GM18505 (cell line): ENCODE measurements at regions not wholly inside any gene's neighbourhood (a gene's known extent, or its start where the extent isn't known, plus 50 kb on each side); places are given as distances from the start of the nearest gene placed in this dataset.

ENCODE experiments used
- ATAC-seq: cut with Tn5 transposase; IDR thresholded peaks from one replicate; pipeline ENCODE4 v1.9.1; 2021; ENCODE audit not compliant: unreplicated experiment
- POLR2A ChIP-seq: IDR thresholded peaks from 4 replicates; pipeline ENCODE4 v1.6.1; 2011; ENCODE audit warnings: borderline replicate concordance; ENCODE audit not compliant: insufficient read depth, insufficient read length; ENCODE audit errors: extremely low read depth

- ATAC-seq, result no peak
- no peak for TF ChIP-seq POLR2A
These were observed 506.9 kb upstream of the KLHL29 start for GRCh38 chr2:22878121-22878520.

- ATAC-seq, result no peak
- TF ChIP-seq POLR2A, result no peak
These were observed 505.7 kb upstream of the KLHL29 start for GRCh38 chr2:22879009-22879863.

- ATAC-seq, result no peak
- TF ChIP-seq POLR2A, result no peak
These were observed 504.8 kb upstream of the KLHL29 start for GRCh38 chr2:22880161-22880560.

- no peak for TF ChIP-seq POLR2A
- no peak for ATAC-seq
These were observed 503.0 kb upstream of the KLHL29 start for GRCh38 chr2:22882011-22882410.

GRCh38 chr2:22882643-22883042 is 502.3 kb upstream of the KLHL29 start:
- ATAC-seq, result no peak

GRCh38 chr2:22883054-22883453 is 501.9 kb upstream of the KLHL29 start:
- TF ChIP-seq POLR2A, result no peak
- ATAC-seq, result no peak

More at GRCh38 chr2:22882643-22883042, 502.3 kb upstream of the KLHL29 start:
- TF ChIP-seq POLR2A, result no peak

- no peak for ATAC-seq
- TF ChIP-seq POLR2A, result no peak
These were observed 499.7 kb upstream of the KLHL29 start for GRCh38 chr2:22885245-22885644.

GRCh38 chr2:22887426-22887825 is 497.6 kb upstream of the KLHL29 start:
- TF ChIP-seq POLR2A, result no peak
- ATAC-seq, result no peak

GRCh38 chr2:22887845-22888244 is 497.1 kb upstream of the KLHL29 start:
- ATAC-seq, result no peak
- TF ChIP-seq POLR2A, result no peak

- TF ChIP-seq POLR2A, result no peak
- no peak for ATAC-seq
These were observed 494.8 kb upstream of the KLHL29 start for GRCh38 chr2:22890132-22890531.

GRCh38 chr2:22893761-22894517 is 491.0 kb upstream of the KLHL29 start:
- no peak for ATAC-seq
- no peak for TF ChIP-seq POLR2A

GRCh38 chr2:22894761-22895160 is 490.2 kb upstream of the KLHL29 start:
- ATAC-seq, result no peak
- no peak for TF ChIP-seq POLR2A

- TF ChIP-seq POLR2A, result no peak
- ATAC-seq, result no peak
These were observed 487.6 kb upstream of the KLHL29 start for GRCh38 chr2:22897428-22897827.

- no peak for ATAC-seq
- TF ChIP-seq POLR2A, result no peak
These were observed 484.3 kb upstream of the KLHL29 start for GRCh38 chr2:22900674-22901073.
